Endothelial cell of umbilical vein (primary cell): ENCODE measurements at regions not wholly inside any gene's neighbourhood (a gene's known extent, or its start where the extent isn't known, plus 50 kb on each side); places are given as distances from the start of the nearest gene placed in this dataset.

Experiments used
- CTCF ChIP-seq, 2 donors: IDR thresholded peaks; 1 replicate in 1 of 2; 2 replicates in 1 of 2; pipeline ENCODE4 v1.5.1; 2011; ENCODE audit warnings: low read length in 2 of 2, mild to moderate bottlenecking in 2 of 2, moderate library complexity in 2 of 2, control low read depth in 1 of 2, inconsistent platforms in 1 of 2, low read depth in 1 of 2; ENCODE audit not compliant: insufficient read depth in 1 of 2; ENCODE audit errors: extremely low read depth in 1 of 2
- GATA2 ChIP-seq: IDR thresholded peaks from 2 replicates; pipeline ENCODE4 v1.7.0; 2011; ENCODE audit warnings: low read depth, mild to moderate bottlenecking, moderate library complexity, mixed read lengths, low read length; ENCODE audit not compliant: insufficient read length, insufficient read depth

GRCh38 chr16:17839272-17839671 is 368.5 kb upstream of the XYLT1 start:
- no peak for TF ChIP-seq CTCF (IDR thresholded peaks at IDR 0.05; ENCODE audit: extremely low read depth in 1 of 2, insufficient read depth in 1 of 2, low read depth in 1 of 2, low read length in 2 of 2)
- TF ChIP-seq GATA2, result no peak
